ENCODE measurements at regions not wholly inside any gene's neighbourhood (a gene's known extent, or its start where the extent isn't known, plus 50 kb on each side); places are given as distances from the start of the nearest gene placed in this dataset.

DNA sequence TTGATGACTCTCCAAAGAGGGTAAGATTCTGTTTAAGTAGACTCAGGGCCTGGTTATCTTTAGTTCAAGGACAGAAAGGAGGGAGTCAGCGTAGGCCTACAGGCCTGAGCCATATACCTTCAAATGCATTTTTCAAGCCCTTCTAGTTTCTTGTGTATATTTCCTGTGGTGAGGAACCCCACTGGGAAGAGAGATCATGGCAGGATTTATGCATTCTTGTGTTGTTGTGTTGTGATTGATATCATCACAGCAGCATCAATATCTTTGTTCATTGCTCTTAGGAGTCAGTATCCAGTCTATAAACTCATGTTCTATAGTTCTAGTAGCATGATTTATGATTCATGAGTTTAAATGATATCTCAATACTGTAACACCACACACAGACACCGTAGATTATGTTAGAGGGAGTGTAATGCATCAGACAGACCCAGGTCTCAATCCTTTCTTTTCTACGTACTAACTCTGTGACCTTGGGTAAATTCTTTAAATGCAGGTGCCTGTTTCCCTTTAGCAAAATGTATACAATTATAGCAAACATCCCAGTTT, 427.5 kb downstream of the PDCD6IP start:
- no peak overlapping the region for H3K4me3 Mint-ChIP-seq
- no peak overlapping the region for H3K27ac Mint-ChIP-seq
- Histone ChIP-seq H3K27me3 (ENCODE audit: control insufficient read depth, insufficient read depth, low read length) (no peaks in the 10 kb centered on the region), H3K4me3 (ENCODE audit: low read depth, low read length) (no peak overlapping the region), H3K36me3 (ENCODE audit: control insufficient read depth, insufficient read depth, low read length) (no peaks in the 10 kb centered on the region), H3K9me3 (ENCODE audit: control insufficient read depth in 2 of 2, low read length in 2 of 2) (no peaks in the 10 kb centered on the region), H3K27ac (ENCODE audit: insufficient read depth, low read length, poor library complexity, severe bottlenecking) (no peak overlapping the region), H3K4me1 (ENCODE audit: control insufficient read depth, insufficient read depth, low read length, poor library complexity, severe bottlenecking) (no peaks in the 10 kb centered on the region)
- H3K36me3 Mint-ChIP-seq: no peaks in the 10 kb centered on the region
- H3K27me3 Mint-ChIP-seq: no peaks in the 10 kb centered on the region
- no peaks in the 10 kb centered on the region for H3K4me1 Mint-ChIP-seq
- no peak for DNase-seq
- peaks cover 0 to 4% (median 0%) of the 10 kb centered on the region in 7 donors for H3K9me3 Mint-ChIP-seq
- no peak for ATAC-seq (ENCODE audit: low read depth in 2 of 2)

DNA sequence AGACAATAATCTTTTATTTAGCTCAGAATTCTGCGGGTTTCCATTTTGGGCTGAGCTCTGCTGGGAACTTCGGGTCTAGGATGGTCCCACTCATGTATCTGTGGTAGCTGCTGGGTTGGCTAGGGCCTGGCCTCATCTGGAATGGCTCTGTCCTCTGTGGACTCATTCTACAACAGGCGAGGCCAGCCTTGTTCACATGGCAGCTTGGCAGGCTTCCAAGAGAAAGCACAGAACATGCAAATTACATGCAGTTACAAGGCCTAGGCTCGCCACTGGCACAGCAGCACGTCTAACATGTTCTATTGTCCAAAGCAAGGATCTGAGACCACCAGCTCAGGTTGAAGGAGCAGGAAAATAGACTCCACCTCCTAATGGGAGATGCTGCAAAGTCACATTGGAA, 431.4 kb downstream of the PDCD6IP start:
- no peaks in the 10 kb centered on the region for H3K36me3 ChIP-seq (ENCODE audit: control insufficient read depth, insufficient read depth, low read length)
- Mint-ChIP-seq H3K27me3 (no peaks in the 10 kb centered on the region), H3K4me1 (no peaks in the 10 kb centered on the region), H3K27ac (no peak overlapping the region), H3K4me3 (no peak overlapping the region), H3K9me3 (no peaks in the 10 kb centered on the region), H3K36me3 (no peaks in the 10 kb centered on the region)
- no peaks in the 10 kb centered on the region for H3K4me1 ChIP-seq (ENCODE audit: control insufficient read depth, insufficient read depth, low read length, poor library complexity, severe bottlenecking)
- no peak for DNase-seq
- no peak for ATAC-seq (ENCODE audit: low read depth in 2 of 2)
- H3K27ac ChIP-seq (ENCODE audit: insufficient read depth, low read length, poor library complexity, severe bottlenecking): no peak overlapping the region
- H3K27me3 ChIP-seq (ENCODE audit: control insufficient read depth, insufficient read depth, low read length): no peaks in the 10 kb centered on the region
- H3K4me3 ChIP-seq (ENCODE audit: low read depth, low read length): no peak overlapping the region
- H3K9me3 ChIP-seq (ENCODE audit: control insufficient read depth in 2 of 2, low read length in 2 of 2): no peaks in the 10 kb centered on the region

DNA sequence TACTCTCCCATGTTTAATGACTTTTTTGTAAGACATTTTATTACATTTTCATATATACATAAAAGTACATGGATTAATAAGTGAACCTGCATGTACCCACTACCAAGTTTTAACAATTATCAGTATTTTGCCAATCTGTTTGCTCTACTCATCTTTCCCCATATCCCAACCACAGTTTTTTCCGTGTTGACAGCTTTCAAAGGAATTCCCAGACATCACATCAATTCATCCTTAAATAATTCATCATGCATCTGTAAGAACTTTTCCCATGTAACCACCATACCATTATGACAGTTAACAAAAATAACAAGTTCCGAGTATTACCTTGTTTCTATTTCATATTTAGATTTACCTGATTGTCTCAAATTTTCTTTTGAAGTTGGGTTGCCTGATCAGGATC, 436.7 kb downstream of the PDCD6IP start:
- Histone ChIP-seq H3K4me3 (ENCODE audit: low read depth, low read length) (no peak overlapping the region), H3K27ac (ENCODE audit: insufficient read depth, low read length, poor library complexity, severe bottlenecking) (no peak overlapping the region), H3K36me3 (ENCODE audit: control insufficient read depth, insufficient read depth, low read length) (no peaks in the 10 kb centered on the region), H3K9me3 (ENCODE audit: control insufficient read depth in 2 of 2, low read length in 2 of 2) (no peaks in the 10 kb centered on the region), H3K27me3 (ENCODE audit: control insufficient read depth, insufficient read depth, low read length) (no peaks in the 10 kb centered on the region), H3K4me1 (ENCODE audit: control insufficient read depth, insufficient read depth, low read length, poor library complexity, severe bottlenecking) (no peaks in the 10 kb centered on the region)
- Mint-ChIP-seq H3K27me3 (no peaks in the 10 kb centered on the region), H3K4me3 (no peak overlapping the region), H3K4me1 (no peaks in the 10 kb centered on the region), H3K9me3 (peaks cover 0 to 2% (median 0%) of the 10 kb centered on the region in 7 donors), H3K27ac (no peak overlapping the region), H3K36me3 (no peaks in the 10 kb centered on the region)
- DNase-seq: no peak
- ATAC-seq (ENCODE audit: low read depth in 2 of 2): no peak

DNA sequence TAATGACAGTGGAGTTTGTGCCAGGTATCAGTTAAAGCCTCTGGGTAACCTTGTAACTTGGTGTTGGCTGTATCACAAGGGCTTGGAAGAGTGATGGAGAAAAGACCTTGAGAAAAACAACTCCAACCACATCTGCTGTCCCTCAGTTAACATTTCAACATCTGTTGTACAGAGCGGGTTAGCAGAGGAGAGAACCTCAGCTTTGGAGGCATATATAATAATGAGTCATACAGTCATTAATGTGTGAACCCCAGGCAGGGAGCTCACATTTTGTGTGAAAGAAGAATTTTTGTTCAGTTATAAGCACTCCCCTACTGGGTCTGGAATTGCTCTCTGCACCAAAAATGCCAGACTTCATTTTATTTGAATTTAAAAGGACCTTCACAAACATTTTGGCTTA, 439.5 kb downstream of the PDCD6IP start:
- peaks cover 0 to 2% (median 0%) of the 10 kb centered on the region in 7 donors for H3K9me3 Mint-ChIP-seq
- Histone ChIP-seq H3K4me1 (ENCODE audit: control insufficient read depth, insufficient read depth, low read length, poor library complexity, severe bottlenecking) (no peaks in the 10 kb centered on the region), H3K27ac (ENCODE audit: insufficient read depth, low read length, poor library complexity, severe bottlenecking) (no peak overlapping the region), H3K36me3 (ENCODE audit: control insufficient read depth, insufficient read depth, low read length) (no peaks in the 10 kb centered on the region), H3K9me3 (ENCODE audit: control insufficient read depth in 2 of 2, low read length in 2 of 2) (no peaks in the 10 kb centered on the region), H3K4me3 (ENCODE audit: low read depth, low read length) (no peak overlapping the region), H3K27me3 (ENCODE audit: control insufficient read depth, insufficient read depth, low read length) (no peaks in the 10 kb centered on the region)
- no peaks in the 10 kb centered on the region for H3K4me1 Mint-ChIP-seq
- H3K4me3 Mint-ChIP-seq: no peak overlapping the region
- DNase-seq (no peak), ATAC-seq (ENCODE audit: low read depth in 2 of 2) (no peak)
- no peaks in the 10 kb centered on the region for H3K36me3 Mint-ChIP-seq
- H3K27ac Mint-ChIP-seq: no peak overlapping the region
- H3K27me3 Mint-ChIP-seq: no peaks in the 10 kb centered on the region

DNA sequence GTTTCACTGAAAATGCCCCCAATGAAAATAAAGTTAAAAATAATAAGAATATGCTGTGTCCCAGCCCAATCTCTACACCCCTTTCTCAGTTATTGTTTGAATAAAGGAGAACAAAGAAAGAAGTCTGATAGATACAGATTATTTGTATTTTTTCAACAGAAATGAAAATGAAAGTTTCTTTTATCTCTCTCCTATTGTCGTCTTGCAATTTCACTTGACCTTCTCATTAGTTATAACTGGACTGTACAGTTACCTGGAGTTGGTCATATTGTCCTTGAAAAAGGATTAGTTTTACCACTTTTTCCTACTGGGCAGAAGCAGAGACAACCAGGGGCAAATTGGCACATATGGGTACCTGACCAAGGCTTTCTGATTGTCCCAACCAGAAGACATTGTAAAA, 440.0 kb downstream of the PDCD6IP start:
- ATAC-seq (ENCODE audit: low read depth in 2 of 2): no peak
- peaks cover 0 to 2% (median 0%) of the 10 kb centered on the region in 7 donors for H3K9me3 Mint-ChIP-seq
- no peak for DNase-seq
- H3K4me3 ChIP-seq (ENCODE audit: low read depth, low read length): no peak overlapping the region
- no peaks in the 10 kb centered on the region for H3K36me3 Mint-ChIP-seq
- no peaks in the 10 kb centered on the region for H3K4me1 ChIP-seq (ENCODE audit: control insufficient read depth, insufficient read depth, low read length, poor library complexity, severe bottlenecking)
- H3K4me3 Mint-ChIP-seq: no peak overlapping the region
- no peak overlapping the region for H3K27ac ChIP-seq (ENCODE audit: insufficient read depth, low read length, poor library complexity, severe bottlenecking)
- no peaks in the 10 kb centered on the region for H3K4me1 Mint-ChIP-seq
- no peaks in the 10 kb centered on the region for H3K36me3 ChIP-seq (ENCODE audit: control insufficient read depth, insufficient read depth, low read length)
- H3K27ac Mint-ChIP-seq: no peak overlapping the region
- H3K9me3 ChIP-seq (ENCODE audit: control insufficient read depth in 2 of 2, low read length in 2 of 2): no peaks in the 10 kb centered on the region
- no peaks in the 10 kb centered on the region for H3K27me3 ChIP-seq (ENCODE audit: control insufficient read depth, insufficient read depth, low read length)
- H3K27me3 Mint-ChIP-seq: no peaks in the 10 kb centered on the region

DNA sequence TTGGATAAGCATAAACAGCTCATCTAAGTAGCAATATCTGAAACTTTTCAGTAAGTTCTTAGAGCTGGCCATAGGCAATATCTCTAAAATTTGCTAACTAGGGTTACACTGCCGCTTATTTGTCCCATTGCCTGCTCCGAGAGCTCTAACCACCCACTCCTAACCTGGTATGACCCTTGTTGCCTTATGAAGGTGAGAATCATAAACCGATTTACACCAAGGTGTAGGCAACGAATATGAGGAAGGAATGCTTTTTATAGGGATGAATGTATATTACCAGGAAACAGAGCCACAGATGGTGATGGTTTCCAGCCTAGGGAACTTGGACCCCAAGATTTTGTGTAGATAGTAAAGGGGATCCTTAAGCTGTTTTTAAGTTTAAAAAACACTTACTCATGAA, 440.9 kb downstream of the PDCD6IP start:
- no peak overlapping the region for H3K4me3 ChIP-seq (ENCODE audit: low read depth, low read length)
- Mint-ChIP-seq H3K9me3 (peaks cover 0 to 2% (median 0%) of the 10 kb centered on the region in 7 donors), H3K4me1 (no peaks in the 10 kb centered on the region), H3K27me3 (no peaks in the 10 kb centered on the region), H3K27ac (no peak overlapping the region), H3K4me3 (no peak overlapping the region), H3K36me3 (no peaks in the 10 kb centered on the region)
- H3K4me1 ChIP-seq (ENCODE audit: control insufficient read depth, insufficient read depth, low read length, poor library complexity, severe bottlenecking): no peaks in the 10 kb centered on the region
- ATAC-seq (ENCODE audit: low read depth in 2 of 2): no peak
- no peak for DNase-seq
- H3K36me3 ChIP-seq (ENCODE audit: control insufficient read depth, insufficient read depth, low read length): no peaks in the 10 kb centered on the region
- H3K27me3 ChIP-seq (ENCODE audit: control insufficient read depth, insufficient read depth, low read length): no peaks in the 10 kb centered on the region
- H3K9me3 ChIP-seq (ENCODE audit: control insufficient read depth in 2 of 2, low read length in 2 of 2): no peaks in the 10 kb centered on the region
- H3K27ac ChIP-seq (ENCODE audit: insufficient read depth, low read length, poor library complexity, severe bottlenecking): no peak overlapping the region

DNA sequence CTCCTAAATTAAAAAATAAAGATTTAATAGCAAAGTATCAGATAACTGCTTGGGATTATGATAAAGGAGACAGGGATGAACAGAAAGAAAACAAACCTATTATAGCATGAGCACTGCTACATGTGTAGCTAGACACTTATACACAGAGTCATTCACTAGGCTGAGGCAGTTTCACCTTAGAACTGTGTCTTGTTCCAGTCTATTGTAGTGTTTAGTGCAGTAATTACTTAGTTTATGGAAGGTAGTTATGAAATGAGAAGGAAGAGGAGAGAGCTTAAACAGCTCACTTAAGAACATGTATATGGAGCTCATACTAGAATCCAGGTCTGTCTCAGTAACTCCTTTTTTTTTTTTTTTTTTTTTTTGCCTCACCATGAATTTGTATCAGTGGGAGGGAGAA, 441.4 kb downstream of the PDCD6IP start:
- H3K4me3 Mint-ChIP-seq: no peak overlapping the region
- peaks cover 0 to 2% (median 0%) of the 10 kb centered on the region in 7 donors for H3K9me3 Mint-ChIP-seq
- DNase-seq: no peak
- no peaks in the 10 kb centered on the region for H3K27me3 Mint-ChIP-seq
- Histone ChIP-seq H3K36me3 (ENCODE audit: control insufficient read depth, insufficient read depth, low read length) (no peaks in the 10 kb centered on the region), H3K27ac (ENCODE audit: insufficient read depth, low read length, poor library complexity, severe bottlenecking) (no peak overlapping the region), H3K4me1 (ENCODE audit: control insufficient read depth, insufficient read depth, low read length, poor library complexity, severe bottlenecking) (no peaks in the 10 kb centered on the region), H3K27me3 (ENCODE audit: control insufficient read depth, insufficient read depth, low read length) (no peaks in the 10 kb centered on the region), H3K9me3 (ENCODE audit: control insufficient read depth in 2 of 2, low read length in 2 of 2) (no peaks in the 10 kb centered on the region), H3K4me3 (ENCODE audit: low read depth, low read length) (no peak overlapping the region)
- no peaks in the 10 kb centered on the region for H3K4me1 Mint-ChIP-seq
- no peak overlapping the region for H3K27ac Mint-ChIP-seq
- no peak for ATAC-seq (ENCODE audit: low read depth in 2 of 2)
- no peaks in the 10 kb centered on the region for H3K36me3 Mint-ChIP-seq

DNA sequence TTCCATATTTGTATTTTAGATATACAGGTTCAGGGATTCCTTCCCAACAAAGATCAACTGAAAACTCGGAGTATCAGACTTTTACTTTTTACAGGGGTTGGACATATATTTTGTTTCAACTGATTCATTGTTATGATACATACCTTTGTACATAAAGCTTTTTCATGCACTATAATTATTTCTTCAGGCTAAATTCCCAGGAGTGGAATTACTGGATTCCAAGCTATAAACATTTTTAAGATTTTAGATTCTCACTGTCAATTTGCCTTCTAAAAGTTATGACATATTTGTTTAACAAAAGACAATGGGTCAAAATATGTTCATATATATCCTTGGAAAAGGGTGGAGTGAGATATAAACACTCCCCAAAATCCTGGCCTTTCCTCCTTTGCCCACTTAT, 449.0 kb downstream of the PDCD6IP start:
- H3K4me3 Mint-ChIP-seq: no peak overlapping the region
- Histone ChIP-seq H3K27me3 (ENCODE audit: control insufficient read depth, insufficient read depth, low read length) (no peaks in the 10 kb centered on the region), H3K4me3 (ENCODE audit: low read depth, low read length) (no peak overlapping the region), H3K27ac (ENCODE audit: insufficient read depth, low read length, poor library complexity, severe bottlenecking) (no peak overlapping the region), H3K36me3 (ENCODE audit: control insufficient read depth, insufficient read depth, low read length) (no peaks in the 10 kb centered on the region), H3K9me3 (ENCODE audit: control insufficient read depth in 2 of 2, low read length in 2 of 2) (no peaks in the 10 kb centered on the region), H3K4me1 (ENCODE audit: control insufficient read depth, insufficient read depth, low read length, poor library complexity, severe bottlenecking) (no peaks in the 10 kb centered on the region)
- ATAC-seq (ENCODE audit: low read depth in 2 of 2) (no peak), DNase-seq (no peak)
- no peak overlapping the region for H3K27ac Mint-ChIP-seq
- H3K4me1 Mint-ChIP-seq: no peaks in the 10 kb centered on the region
- H3K36me3 Mint-ChIP-seq: no peaks in the 10 kb centered on the region
- no peaks in the 10 kb centered on the region for H3K27me3 Mint-ChIP-seq
- peaks cover 0 to 5% (median 0%) of the 10 kb centered on the region in 7 donors for H3K9me3 Mint-ChIP-seq
